ENCODE measurements at regions not wholly inside any gene's neighbourhood (a gene's known extent, or its start where the extent isn't known, plus 50 kb on each side); places are given as distances from the start of the nearest gene placed in this dataset.

GRCh38 chr12:61095111-61095510 is 1165.1 kb upstream of the USP15 start (continued):
- TF ChIP-seq CHD7 (IDR thresholded peaks at IDR 0.05; ENCODE audit: insufficient replicate concordance, low read length) (no peak), SUZ12 (IDR thresholded peaks at IDR 0.05; ENCODE audit: low read length) (no peak), RNF2 (IDR thresholded peaks at IDR 0.05; ENCODE audit: borderline replicate concordance, low read depth, low read length, missing control alignments, poor library complexity, severe bottlenecking) (no peak), RBBP5 (IDR thresholded peaks at IDR 0.05; ENCODE audit: borderline replicate concordance, low read depth, low read length) (no peak), SRF (IDR thresholded peaks at IDR 0.05; ENCODE audit: low read depth, low read length) (no peak), TEAD4 (IDR thresholded peaks at IDR 0.05; ENCODE audit: low read depth, low read length) (no peak), RFX5 (IDR thresholded peaks at IDR 0.05; ENCODE audit: borderline replicate concordance, low read depth, low read length) (no peak), YY1 (IDR thresholded peaks at IDR 0.05; ENCODE audit: low read depth, low read length) (no peak)
